GM12873 (cell line): ENCODE measurements at regions not wholly inside any gene's neighbourhood (a gene's known extent, or its start where the extent isn't known, plus 50 kb on each side); places are given as distances from the start of the nearest gene placed in this dataset.

Experiments used
- CTCF ChIP-seq: IDR thresholded peaks from 2 replicates; pipeline ENCODE4 v1.5.1; 2012; ENCODE audit warnings: low read depth, mild to moderate bottlenecking, moderate library complexity, low read length, control low read depth; ENCODE audit not compliant: insufficient read depth; ENCODE audit errors: missing control alignments

DNA sequence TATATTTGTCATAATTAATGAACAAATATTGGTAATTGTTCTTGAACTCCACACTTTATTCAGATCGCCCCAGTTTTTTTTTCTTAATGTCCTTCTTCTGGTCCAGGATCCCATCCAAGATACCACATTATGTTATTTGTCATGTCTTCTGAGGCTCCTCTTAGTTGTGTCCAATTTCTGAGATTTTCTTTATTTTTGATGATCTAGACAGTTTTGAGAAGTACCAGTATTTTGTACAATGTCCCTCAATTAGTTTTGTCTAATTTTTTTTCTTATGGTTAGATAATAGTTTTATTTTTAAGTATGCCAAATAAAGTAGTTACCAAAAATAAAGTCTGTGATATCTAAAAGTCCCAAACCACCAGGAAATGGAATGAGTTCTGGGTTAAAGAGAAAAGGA lies 440.8 kb upstream of the ATP2B1 start:
- no peak for TF ChIP-seq CTCF

- no peak for TF ChIP-seq CTCF
These were observed 420.9 kb upstream of the ATP2B1 start for GRCh38 chr12:90129366-90130030.

DNA sequence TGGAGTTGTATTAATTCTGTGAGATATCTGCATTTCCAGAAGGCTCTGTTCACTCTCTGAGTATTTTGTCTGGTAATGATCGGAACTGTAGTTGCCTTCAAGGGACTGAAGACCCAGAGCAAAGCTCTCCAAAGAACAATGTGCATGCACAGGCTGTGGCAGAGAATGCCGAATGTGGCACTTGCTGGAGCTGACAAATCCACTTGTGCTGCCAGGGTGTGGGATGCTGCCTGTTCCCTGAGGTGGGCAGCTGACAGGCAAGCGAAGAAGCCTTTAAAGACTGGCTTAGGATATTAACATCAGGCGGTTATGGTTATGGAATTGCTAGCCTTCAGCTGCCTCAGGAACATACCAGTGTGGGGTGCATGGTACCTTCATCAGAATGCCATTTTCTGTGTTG lies 419.9 kb upstream of the ATP2B1 start:
- TF ChIP-seq CTCF = no peak

DNA sequence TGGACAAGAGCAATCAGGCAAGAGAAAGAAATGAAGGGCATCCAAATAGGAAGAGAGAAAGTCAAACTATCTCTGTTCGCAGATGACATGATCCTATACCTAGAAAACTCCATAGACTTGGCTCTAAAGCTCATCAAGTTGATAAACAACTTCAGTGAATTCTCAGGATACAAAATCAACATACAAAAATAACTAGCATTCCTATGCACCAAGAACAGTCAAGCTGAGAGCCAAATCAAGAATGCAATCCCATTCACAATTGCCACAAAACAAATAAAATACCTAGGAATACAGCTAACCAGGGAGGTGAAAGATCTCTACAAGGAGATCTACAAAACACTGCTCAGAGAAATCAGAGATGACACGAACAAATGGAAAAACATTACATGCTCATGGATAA lies 417.5 kb upstream of the ATP2B1 start:
- no peak for TF ChIP-seq CTCF

DNA sequence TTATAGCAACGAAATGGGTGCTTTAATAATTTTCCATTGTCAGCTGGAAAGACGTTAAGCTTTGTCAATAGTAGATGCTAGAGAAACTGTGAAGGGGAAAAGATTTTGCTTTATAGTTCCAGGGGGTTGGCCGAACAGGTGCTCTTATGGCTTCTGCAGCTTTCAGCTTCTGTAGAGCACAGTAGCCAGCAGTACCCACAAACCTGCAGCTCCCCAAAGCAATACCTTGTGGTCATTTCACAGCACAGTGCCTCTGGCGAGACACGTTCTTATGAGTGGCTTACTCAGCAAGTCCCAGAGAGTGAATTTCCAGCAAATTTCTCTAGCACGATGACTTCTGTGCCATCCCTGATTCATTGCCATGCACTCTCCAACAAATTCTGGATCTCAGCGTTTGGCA lies 416.3 kb upstream of the ATP2B1 start:
- TF ChIP-seq CTCF = no peak

- TF ChIP-seq CTCF = no peak
These were observed 415.7 kb upstream of the ATP2B1 start for GRCh38 chr12:90124289-90124688.

DNA sequence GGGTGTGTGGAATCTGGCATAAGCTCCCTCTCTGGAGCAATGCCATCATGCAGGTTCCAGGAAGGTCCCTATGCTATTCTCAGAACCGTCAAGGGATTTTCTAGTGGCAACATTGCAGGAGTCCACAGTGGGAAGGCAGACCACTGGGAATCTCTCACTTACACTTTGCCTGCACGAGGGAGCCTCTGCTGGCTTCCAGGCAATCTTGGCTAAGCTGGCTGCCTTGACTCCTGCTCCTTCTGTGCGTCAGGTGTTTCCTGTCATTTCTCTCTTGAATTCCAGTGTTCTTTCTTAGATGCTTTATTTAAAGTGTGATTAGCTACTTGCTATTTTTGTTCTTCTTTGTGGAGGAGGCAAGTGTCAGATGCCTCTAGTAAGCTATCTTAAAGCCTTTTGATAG lies 414.0 kb upstream of the ATP2B1 start:
- TF ChIP-seq CTCF = no peak
